B cell (primary cell): ENCODE measurements at regions not wholly inside any gene's neighbourhood (a gene's known extent, or its start where the extent isn't known, plus 50 kb on each side); places are given as distances from the start of the nearest gene placed in this dataset.

Experiments used
- CTCF ChIP-seq: fragments of 200-600 bp; IDR thresholded peaks from one replicate; pipeline ENCODE4 v1.8.0; 2022; ENCODE audit warnings: antibody characterized with exemption, mild to moderate bottlenecking
- EZH2 ChIP-seq: IDR thresholded peaks from 2 replicates; pipeline ENCODE4 v1.6.1; 2012; ENCODE audit warnings: borderline replicate concordance, low read depth, mild to moderate bottlenecking, moderate library complexity, low read length; ENCODE audit not compliant: insufficient read depth, poor library complexity, severe bottlenecking

GRCh38 chr6:140388815-140389214, 1014.4 kb upstream of the CITED2 start:
- TF ChIP-seq CTCF, result no peak
- no peak for TF ChIP-seq EZH2
